ENCODE measurements at regions not wholly inside any gene's neighbourhood (a gene's known extent, or its start where the extent isn't known, plus 50 kb on each side); places are given as distances from the start of the nearest gene placed in this dataset.

DNA sequence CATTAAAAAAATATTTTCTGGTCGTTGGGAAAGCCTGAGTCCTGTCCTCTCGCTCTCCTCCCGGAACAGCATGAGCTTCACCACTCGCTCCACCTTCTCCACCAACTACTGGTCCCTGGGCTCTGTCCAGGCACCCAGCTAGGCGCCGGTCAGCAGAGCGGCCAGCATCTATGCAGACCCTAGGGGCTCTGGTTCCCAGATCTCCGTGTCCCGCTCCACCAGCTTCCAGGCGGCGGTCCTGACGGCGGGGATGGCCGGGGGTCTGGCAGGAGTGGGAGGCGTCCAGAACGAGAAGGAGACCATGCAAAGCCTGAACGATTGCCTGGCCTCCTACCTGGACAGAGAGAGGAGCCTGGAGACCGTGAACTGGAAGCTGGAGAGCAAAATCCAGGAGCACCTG lies 807.2 kb upstream of the NDST4 start:
- DNase-seq (ENCODE audit: low spot score), result no peak

DNA sequence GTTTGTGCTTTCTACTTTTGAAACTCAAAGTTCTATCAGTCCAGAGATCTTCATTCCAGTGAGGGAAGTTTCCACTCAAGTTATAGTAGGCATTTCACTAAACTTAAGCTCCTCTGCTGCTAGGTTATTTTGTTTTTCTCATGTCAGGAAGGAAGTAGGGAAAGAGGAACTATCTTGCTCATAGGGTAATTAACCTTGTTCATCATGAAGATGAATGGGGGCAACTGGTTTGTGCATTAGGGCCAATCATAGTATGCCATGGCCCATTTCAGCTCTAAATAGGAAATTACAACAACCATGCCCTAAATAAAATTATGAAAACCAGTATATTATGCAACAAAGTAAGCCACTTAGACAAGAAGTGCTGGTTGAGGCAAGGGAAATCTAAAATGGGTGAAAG lies 804.7 kb upstream of the NDST4 start:
- no peak for DNase-seq (ENCODE audit: low spot score)

DNA sequence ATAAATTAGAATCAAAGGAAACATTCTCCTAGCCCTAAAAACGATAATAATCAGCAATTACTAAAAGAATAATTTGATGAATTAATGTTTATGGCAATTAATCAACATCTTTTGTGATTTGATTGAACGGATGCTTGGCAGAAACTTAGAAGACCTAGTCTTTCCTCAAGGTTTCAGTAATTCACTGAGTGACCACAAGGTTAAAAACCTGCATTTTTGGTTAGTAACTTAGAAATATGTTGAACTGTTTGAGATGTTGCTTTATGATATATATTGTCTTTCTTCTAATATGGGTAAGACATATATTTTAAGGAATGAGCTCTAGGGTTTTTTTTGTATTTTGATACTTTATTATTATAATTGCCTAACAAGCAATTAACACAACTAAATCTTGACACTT lies 793.0 kb upstream of the NDST4 start:
- DNase-seq (ENCODE audit: low spot score), result no peak

DNA sequence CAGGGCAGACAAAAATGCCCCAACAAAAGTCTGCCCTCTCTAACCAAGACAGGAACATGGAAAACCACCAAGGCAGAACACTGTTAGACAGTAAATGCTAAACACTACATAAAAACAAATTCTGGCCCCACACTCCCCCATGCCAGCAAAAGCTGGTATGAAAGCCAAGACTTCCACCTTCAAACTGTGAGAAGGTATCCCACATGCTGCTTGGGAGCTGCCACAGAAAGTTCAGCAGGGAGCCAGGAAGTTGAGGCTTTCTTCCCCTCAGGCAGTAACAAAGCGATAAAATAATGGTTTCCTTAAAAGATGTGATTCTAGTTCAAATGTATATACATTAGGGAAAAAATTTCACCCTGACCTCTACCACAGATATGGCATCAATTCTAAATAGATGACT lies 770.4 kb upstream of the NDST4 start:
- DNase-seq (ENCODE audit: low spot score), result no peak

DNA sequence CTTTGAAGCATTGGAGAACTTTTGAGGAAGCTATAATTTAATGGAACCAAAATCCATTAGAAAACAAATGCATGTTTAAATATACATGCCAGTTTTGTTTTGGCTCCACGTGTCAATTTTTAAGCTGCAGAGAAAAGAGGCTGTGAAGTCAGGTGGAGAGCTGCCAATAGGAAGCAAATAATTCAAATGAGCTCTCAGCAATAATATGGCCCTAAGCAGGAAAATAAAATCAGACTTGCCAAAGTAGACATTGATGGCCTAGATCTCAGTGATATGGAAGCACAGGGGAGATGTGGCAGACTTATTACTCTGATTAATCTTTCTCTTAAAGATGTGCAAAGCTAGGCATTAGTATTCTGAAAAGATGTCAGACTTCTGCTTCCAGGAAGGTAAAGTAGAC lies 769.8 kb upstream of the NDST4 start:
- no peak for DNase-seq (ENCODE audit: low spot score)

DNA sequence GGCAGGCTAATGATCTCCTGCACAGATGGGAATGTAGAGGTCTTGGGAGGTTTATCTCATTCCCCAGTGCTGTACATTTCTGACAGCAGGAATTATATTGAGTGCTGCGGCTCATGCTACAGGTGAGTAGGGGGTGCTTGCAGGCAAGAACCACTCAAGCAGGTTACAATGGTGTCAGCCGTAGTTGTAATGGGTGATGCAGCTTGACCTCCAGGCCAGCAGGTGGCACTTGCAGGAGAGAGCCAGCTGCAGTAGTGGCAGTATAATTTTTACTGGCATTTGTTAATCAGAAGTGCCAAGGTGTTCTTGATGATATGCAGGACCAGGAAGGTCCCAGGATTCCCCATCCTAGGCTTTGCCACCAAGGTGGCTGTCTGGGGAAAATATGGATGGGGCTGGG lies 759.6 kb upstream of the NDST4 start:
- no peak for DNase-seq (ENCODE audit: low spot score)

DNA sequence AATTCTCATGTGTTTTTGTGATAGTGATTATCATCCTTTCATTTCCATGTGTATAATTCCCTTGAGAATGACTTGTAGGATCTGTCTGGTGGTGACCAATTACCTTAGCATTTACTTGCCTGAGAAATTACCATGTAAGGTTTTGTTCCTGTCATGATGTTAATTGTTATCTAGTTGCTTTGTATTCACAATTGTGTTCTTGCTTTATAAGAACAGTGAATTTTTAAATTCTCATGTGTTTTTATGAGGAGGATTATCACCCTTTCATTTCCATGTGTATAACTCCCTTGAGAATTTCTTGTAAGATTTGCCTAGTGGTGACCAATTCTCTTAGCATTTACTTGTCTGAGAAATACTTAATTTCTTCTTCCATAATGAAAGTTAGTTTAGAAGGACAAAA lies 758.2 kb upstream of the NDST4 start:
- no peak for DNase-seq (ENCODE audit: low spot score)

DNA sequence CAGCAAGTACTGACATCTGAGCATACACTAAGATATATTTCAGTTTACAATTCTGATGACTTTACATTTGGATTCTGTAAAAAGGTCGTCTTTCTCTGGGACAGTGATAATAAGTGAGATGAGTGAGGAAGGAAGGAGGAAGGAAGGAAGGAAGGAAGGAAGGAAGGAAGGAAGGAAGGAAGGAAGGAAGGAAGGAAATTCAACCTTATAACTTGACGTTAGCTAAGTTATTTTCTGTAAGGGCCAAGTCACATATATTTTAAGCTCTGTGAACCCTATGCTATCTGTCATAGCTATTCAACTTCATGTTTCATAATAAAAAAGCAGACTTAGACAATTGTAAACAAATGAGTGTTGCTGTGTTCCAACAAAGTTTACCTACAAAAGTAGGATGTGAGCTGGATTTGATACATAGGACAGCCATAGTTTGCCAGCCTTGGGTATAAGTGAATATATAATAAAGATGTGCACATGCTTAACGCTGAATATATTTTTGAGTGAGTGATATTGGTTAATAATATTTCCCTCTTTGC lies 753.0 kb upstream of the NDST4 start:
- DNase-seq (ENCODE audit: low spot score), result no peak

DNA sequence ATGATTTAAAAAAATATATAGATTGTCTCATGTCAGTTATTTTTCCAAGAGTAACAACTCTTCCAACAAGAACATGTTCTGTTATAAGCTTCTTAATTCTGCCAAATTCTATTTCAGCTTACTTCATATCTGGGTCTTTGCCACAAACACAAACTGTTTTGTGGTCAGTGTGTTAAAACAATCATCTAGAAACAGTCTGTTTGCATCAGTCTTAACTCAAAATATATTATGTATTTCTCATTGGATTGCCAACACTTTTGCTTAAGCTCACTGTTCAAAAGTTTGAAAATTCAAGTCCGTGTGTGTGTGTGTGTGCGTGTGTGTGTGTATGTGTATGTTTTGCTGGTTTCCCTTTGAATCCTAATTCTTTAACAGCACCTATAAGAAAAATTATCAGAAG lies 752.3 kb upstream of the NDST4 start:
- DNase-seq (ENCODE audit: low spot score), result no peak

DNA sequence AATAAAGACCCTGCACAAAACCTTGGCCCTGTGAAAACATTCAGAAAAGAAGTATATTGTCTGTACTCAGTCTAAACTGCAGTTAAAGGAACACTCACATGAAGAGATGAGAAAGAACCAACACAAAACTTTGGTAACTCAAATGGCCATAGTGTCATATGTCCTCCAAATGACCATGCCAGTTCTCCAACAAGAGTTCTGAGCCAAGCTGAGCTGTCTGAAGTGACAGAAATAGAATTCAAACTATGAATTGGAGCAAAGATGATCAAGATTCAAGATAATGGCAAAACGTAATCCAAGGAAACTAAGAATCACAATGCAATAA lies 739.3 kb upstream of the NDST4 start:
- no peak for DNase-seq (ENCODE audit: low spot score)

DNA sequence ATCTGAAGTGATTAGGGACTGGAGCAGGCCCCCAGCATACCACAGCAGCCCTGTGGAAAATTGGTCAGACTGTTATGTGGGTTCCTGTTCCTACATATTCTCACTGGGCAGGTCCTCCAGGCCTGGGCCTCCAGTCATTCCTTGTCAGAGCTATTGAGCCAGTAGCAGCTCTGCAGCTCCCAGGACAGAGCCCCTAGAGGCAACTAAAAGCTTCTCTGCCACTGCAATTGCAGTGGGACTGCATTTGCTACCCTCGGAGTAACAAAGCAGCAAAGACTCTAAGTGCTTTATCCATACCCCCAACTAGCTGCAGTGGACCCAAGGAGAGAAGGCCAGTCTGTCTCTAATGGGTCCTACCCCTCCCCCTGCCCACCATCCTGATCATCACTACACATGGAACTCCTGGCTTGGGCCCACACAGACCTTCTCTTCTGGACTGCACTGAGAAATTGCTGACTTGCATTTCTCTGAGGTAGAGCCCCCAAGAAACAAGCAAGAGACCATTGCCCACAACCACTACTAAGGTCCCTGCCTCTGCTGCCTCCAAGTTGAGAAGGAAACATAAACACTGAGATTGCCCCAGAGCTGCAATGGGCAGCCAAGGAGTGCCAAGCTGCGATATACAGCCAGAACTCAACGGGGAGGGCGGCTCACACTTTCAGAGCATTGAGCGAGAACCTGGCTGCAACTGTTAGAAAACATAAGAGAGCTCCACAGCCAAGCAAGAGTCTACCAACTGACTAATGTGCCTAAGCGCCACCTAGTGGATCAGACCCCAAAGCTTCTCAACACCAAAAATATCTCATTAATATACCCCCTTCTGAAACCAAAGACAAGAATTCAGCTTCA lies 738.7 kb upstream of the NDST4 start:
- no peak for DNase-seq (ENCODE audit: low spot score)

DNA sequence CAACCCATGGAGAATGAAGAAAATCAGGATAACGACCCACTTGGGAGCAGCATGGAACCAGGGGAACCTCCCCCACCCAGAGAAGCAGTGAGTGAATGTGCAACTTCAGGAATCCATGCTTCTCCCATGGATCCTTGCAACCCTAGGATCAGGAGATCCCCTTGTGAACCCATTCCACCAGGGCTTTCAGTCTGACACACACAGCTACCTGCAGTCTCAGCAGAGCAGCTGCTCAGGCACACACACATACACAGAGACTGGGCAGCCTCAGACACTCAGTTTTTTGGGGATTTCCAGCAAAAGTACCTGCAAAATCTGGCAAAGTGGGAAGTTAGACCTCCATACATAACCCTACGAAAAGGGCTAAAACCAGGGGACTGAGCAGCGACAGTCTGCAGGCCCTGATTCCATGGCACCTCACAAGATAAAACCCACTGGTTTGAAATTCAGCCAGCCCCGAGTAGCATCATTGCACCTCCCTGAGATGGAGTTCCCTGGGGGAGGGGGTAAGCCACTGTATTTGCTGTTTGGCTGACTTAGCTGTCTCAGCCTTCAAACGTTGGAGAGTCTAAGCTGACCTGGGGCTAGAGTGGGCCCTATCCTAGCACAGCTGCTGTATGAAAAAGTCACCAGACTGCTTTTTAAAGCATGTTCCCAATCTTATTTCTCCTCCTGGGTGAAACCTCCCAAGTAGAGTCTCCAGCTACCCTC lies 737.5 kb upstream of the NDST4 start:
- no peak for DNase-seq (ENCODE audit: low spot score)

DNA sequence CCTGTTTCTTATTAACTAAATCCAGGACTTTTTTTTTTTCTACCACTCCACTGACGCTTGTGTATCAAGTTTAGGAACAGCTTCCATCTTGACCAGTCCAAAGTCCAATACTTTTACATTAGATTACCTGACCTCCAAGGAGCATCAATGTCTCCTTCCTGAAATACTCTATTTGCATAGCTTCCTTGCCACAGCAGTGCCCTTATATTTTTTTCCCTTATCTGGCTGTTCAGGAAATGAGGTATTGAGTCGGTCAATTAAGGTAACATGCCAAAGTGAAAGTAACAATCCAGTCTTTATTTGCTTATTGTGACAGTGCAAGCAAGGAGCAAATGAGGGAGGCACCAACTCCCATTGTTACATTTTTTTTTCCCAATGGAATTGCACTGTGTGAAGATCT lies 730.8 kb upstream of the NDST4 start:
- DNase-seq (ENCODE audit: low spot score), result no peak

DNA sequence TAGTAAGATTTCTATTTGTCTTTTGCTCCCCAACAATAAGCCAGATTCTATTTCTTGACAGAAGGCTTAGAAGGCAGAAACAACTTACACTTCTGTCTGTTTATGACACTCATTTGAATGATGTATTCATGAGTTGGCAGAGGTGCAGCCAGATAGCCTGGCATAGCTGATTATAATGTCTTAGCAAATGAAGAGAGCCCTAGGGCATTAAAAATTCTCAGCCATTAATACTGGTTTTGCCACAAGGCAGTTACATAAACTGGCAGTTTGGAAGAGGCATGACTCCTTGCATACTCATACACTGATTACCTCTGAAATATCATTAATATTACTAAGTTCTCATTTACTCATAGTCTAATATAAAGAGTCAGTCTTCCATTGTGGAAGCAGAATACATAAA lies 728.5 kb upstream of the NDST4 start:
- no peak for DNase-seq (ENCODE audit: low spot score)

DNA sequence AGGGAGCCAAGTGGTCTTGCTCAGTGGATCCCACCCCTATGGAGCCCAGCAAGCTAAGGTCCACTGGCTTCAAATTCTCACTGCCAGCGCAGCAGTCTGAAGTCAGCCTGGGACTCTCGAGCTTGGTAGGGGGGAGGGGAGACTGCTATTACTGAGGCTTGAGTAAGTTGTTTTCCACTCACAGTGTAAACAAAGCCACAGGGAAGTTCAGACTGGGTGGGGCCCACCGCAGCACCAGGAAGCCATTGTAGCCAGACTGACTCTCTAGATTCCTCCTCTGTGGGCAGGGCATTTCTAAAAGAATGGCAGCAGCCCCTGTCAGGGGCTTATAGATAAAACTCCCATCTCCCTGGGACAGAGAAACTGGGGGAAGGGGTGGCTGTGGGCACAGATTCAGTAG lies 721.0 kb upstream of the NDST4 start:
- no peak for DNase-seq (ENCODE audit: low spot score)

DNA sequence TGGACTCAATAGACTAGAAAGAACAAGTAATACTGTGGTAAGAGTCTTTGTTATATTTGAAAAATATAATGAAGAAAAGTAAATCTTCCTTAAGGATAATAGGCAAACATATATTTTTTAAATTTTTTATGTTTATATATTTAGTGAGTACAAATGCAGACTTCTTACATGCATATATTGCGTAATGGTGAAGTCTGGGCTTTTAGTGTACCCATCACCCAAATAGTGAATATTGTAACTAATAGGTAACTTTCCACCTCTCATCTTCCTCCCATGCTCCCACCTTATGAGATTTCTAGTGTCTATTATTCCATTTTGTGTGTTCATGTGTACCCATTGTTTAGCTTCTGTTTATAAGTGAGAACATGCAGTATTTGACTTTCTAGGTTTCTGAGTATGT lies 711.2 kb upstream of the NDST4 start:
- no peak for DNase-seq (ENCODE audit: low spot score)

DNA sequence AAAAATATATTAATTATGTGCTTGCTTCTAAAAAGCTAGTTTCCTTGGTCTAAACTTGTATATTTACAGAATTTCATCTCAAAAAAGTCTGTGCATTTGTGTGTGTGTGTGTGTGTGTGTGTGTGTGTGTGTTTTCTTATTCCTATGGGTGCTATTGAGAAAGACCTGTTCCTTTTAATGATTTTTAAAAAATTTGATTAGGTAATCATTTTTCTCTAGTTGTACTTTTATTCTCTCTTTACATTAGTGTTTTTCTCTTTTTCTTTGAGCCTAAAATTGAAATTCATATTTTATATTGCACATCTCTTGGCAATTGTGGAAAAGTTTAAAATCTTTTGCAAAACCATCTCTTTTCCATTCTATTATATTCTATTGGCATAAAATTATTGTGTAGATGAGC lies 690.4 kb upstream of the NDST4 start:
- no peak for DNase-seq (ENCODE audit: low spot score)

DNA sequence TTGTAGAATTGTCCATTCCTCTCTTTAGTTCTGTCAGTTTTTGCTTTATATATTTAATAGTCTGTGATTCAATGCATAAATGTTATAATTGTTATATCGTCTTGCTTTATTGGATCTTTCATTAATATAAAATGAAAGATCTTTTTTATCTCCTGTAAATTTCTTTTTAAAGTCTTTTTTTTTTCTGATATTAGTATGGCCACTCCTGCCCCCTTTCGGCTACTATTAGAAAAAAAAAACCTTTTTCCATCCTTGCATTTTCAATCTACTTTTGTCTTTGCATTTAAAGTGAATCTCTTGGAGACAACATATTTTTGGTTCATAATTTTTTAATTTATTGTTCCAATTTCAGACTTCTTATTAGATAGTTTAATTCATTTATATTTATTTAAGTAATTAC lies 677.4 kb upstream of the NDST4 start:
- DNase-seq (ENCODE audit: low spot score), result no peak

DNA sequence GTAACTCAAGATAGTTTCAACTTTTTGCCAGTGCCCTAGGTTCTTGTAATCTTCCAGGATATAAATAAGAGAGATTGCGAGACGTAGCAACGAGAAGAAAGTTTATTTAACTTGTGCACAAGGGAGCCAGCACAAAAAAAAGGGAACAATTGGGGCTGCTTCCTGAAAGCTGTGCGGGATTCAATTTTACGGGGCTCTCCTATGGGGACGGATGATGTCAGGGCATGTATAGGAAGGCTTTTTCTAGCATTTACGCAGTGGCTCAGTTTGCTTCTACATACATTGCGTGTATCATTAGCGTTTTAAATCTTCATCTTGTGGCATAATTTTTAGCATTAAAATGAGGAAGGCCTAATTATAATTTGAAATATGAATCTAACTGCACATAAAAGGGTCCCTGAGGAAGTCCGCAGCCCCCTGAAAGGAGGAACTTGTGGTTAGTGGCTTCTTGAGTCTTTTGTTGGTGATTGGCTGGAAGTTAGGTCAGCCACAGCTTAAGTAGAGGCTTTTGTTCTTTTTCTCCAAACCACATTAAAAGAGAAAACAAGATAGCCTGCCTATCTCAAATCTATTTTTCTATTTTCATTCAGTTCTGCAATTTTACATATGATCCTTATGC lies 668.2 kb upstream of the NDST4 start:
- DNase-seq (ENCODE audit: low spot score), result no peak

DNA sequence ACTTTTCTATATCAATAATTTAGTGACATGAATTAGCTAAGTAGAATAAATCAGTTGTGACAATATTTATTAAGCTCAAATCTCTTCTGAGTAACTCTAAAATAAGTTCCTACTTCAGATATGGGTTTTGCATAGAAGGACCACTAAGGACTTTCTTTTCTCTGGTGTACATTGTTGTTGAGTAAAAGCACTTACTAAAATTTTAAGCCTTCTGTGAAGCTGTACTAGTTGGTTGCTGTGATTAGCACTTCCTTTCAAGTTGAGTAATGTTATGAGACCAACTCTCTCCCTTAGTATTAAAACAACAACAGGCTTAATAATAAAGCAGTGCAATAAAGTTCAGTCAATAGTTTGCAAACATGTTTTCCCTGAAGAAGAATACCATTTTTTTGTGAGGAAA lies 667.4 kb upstream of the NDST4 start:
- no peak for DNase-seq (ENCODE audit: low spot score)

DNA sequence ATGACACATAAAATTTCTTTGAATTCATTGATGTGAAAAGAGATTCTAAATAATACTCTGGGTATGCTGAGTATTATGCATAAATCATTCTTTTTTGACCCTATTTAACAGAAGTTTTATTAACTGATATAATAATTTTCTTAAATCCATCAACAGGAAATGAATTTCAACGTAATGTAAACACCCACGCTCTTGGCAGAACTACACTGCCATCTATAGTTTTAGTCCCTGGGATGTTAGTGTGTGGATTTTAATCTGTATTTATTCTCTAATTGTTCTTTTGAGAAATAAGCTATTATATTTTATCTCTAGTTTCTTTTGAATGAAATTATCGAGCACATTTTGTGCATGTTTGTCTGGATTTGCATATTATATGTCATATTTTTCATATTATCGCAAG lies 666.8 kb upstream of the NDST4 start:
- DNase-seq (ENCODE audit: low spot score), result no peak

DNA sequence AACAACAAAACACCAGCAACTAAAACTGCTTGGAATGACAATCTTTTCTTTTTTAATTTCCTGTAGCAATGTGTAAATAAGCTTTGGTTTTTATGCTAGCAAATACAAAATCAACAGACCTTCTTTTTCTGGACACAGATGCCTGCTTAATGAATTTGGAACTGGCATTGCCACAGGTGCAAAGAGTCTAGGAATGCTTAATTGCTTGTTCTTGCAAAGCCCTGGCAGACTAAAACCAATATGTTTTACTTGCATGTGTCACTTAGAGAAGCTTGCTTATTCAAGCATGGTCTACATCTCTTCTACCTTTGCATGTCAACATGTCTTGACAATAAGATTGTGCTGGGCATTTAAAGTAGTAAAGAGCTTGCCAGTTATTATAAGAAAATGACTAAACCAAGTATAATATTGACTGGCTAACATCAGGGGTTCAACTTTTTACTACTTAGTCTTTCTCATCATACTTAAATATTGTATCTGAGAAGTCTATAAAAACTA lies 656.7 kb upstream of the NDST4 start:
- DNase-seq (ENCODE audit: low spot score), result no peak

DNA sequence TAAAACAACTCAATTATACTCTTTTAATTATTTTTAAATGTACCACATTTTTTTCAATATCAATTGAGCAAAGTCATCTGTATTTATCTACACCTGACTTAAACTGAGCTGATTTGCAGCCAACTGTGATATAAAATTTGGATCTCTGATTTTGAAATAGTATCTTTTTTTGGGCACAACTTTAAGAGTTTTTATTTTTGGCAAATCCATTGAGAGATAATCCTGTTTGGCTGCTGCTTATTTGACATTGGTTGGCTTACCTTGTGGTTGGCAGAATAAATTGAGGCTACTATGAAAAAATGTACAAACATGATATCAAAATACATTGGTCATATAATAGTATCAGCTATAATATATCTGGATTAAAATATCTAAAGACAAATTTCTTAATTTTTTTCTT lies 656.0 kb upstream of the NDST4 start:
- no peak for DNase-seq (ENCODE audit: low spot score)

All from CD4-positive, alpha-beta T cell treated with Interleukin-6 at 100 ng/mL for 8 hours (primary cell).